GM21381 (cell line): ENCODE measurements at regions not wholly inside any gene's neighbourhood (a gene's known extent, or its start where the extent isn't known, plus 50 kb on each side); places are given as distances from the start of the nearest gene placed in this dataset.

ENCODE experiments used
- ATAC-seq: cut with Tn5 transposase; IDR thresholded peaks from one replicate; pipeline ENCODE4 v1.9.1; 2021; ENCODE audit warnings: mild to moderate bottlenecking, moderate library complexity; ENCODE audit not compliant: unreplicated experiment

- no peak for ATAC-seq
These were observed 416.6 kb downstream of the ARHGEF28 start for GRCh38 chr5:74042559-74042958.

GRCh38 chr5:74041913-74042312 is 415.9 kb downstream of the ARHGEF28 start:
- ATAC-seq: no peak

GRCh38 chr5:74040811-74041491 is 415.0 kb downstream of the ARHGEF28 start:
- ATAC-seq: no peak

GRCh38 chr5:74040065-74040551 is 414.1 kb downstream of the ARHGEF28 start:
- no peak for ATAC-seq

- no peak for ATAC-seq
These were observed 411.3 kb downstream of the ARHGEF28 start for GRCh38 chr5:74037321-74037720.

- no peak for ATAC-seq
These were observed 409.5 kb downstream of the ARHGEF28 start for GRCh38 chr5:74035521-74035937.

- no peak for ATAC-seq
These were observed 408.7 kb downstream of the ARHGEF28 start for GRCh38 chr5:74034733-74035132.

GRCh38 chr5:74032617-74033016 is 406.6 kb downstream of the ARHGEF28 start:
- ATAC-seq: no peak

- no peak for ATAC-seq
These were observed 405.5 kb downstream of the ARHGEF28 start for GRCh38 chr5:74031536-74031935.

- ATAC-seq: no peak
These were observed 404.8 kb downstream of the ARHGEF28 start for GRCh38 chr5:74030821-74031220.

GRCh38 chr5:74030371-74030770 is 404.4 kb downstream of the ARHGEF28 start:
- no peak for ATAC-seq

GRCh38 chr5:74028976-74029375 is 403.0 kb downstream of the ARHGEF28 start:
- ATAC-seq: no peak

- no peak for ATAC-seq
These were observed 402.4 kb downstream of the ARHGEF28 start for GRCh38 chr5:74028406-74028805.

GRCh38 chr5:74027732-74028338 is 401.8 kb downstream of the ARHGEF28 start:
- ATAC-seq: no peak

GRCh38 chr5:74026310-74026709 is 400.3 kb downstream of the ARHGEF28 start:
- no peak for ATAC-seq

GRCh38 chr5:74021126-74021525 is 395.1 kb downstream of the ARHGEF28 start:
- no peak for ATAC-seq

GRCh38 chr5:74020503-74020902 is 394.5 kb downstream of the ARHGEF28 start:
- ATAC-seq: no peak

GRCh38 chr5:74019923-74020322 is 393.9 kb downstream of the ARHGEF28 start:
- ATAC-seq: no peak

GRCh38 chr5:74017786-74018211 is 391.8 kb downstream of the ARHGEF28 start:
- no peak for ATAC-seq

GRCh38 chr5:74017112-74017511 is 391.1 kb downstream of the ARHGEF28 start:
- ATAC-seq: no peak

GRCh38 chr5:74016373-74016772 is 390.4 kb downstream of the ARHGEF28 start:
- no peak for ATAC-seq

GRCh38 chr5:74015716-74016115 is 389.7 kb downstream of the ARHGEF28 start:
- ATAC-seq: no peak
